HG03175 (cell line): ENCODE measurements at regions not wholly inside any gene's neighbourhood (a gene's known extent, or its start where the extent isn't known, plus 50 kb on each side); places are given as distances from the start of the nearest gene placed in this dataset.

Experiments used
- ATAC-seq: cut with Tn5 transposase; IDR thresholded peaks from one replicate; pipeline ENCODE4 v1.9.1; 2021; ENCODE audit warnings: mild to moderate bottlenecking, moderate library complexity; ENCODE audit not compliant: unreplicated experiment

DNA sequence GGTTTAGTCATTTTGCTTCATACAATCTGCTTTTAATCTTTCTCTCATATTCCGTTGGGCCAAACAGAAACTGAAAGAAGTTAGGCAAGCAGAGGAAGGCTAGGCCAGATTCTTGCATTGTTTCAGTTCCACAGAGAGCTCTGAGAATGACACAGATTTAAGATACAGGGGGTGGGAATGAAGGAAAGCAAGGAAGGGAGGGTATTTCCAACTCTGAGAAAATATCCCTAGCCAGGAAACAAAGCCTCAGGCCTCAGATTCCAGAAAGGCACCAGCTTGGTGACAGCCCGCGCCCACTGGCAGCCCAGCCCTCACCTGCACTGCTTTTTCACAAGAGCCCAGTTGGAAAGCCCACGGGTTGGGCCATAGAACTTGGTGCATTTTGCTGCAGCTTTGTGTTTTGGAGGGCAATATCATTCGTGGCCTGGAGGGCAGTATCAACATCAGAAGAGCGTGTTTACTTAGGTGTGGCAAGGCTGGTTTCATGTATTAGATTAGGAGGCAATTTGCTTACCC, 63.5 kb downstream of the ENC1 start:
- peak; percentile 76 for ATAC-seq

DNA sequence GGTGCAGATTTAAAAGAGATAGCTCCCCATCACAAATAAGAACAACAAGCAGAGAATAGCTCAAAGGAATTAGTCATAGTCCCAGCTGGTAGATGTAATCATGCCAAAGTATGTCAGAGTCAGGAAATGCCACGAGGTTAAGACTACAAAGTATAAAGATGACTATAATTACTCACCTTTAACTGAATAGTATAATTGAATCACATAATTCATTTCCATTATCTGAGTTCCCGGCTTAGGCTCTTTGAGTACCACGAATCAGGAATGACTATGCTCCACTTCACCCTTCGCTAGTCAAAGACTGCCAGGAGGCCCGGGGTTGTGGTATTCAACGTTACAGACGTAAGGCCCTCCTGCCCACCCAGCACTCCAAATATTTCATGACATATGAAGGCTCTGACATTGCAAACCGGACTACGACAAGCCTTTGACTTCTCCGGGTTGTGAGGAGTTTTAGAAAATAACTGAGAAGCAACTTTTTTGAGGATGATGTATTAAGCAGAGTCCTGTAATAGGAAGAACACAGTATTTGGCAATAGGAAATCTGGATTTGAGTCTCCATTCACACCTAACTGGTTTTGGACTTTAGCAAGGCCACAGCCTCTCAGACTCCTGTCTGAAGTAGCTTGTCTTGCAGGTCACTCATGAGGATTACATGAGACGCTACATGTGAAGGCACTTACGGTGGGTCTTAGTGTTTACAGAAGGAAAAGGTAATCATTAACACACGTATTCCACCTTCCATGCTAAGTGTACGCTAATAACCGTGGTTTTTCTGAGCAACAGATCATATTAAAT, 64.6 kb downstream of the ENC1 start:
- no peak for ATAC-seq

DNA sequence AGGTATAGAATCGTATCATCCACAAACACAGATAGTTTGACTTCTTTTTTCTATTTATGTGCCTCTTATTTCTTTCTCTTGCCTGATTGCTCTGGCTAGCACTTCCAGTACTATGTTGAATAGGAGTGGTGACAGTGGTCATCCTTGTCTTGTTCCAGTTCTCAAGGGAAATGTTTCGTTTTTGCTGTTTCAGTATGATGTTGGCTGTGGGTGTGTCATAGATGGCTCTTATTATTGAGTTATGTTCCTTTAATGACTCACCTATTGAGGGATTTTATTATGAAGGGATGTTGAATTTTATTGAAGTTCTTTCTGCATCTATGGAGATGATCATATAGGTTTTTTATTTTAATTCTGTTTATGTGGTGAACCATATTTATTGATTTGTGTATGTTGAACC, 70.3 kb downstream of the ENC1 start:
- ATAC-seq, result no peak

DNA sequence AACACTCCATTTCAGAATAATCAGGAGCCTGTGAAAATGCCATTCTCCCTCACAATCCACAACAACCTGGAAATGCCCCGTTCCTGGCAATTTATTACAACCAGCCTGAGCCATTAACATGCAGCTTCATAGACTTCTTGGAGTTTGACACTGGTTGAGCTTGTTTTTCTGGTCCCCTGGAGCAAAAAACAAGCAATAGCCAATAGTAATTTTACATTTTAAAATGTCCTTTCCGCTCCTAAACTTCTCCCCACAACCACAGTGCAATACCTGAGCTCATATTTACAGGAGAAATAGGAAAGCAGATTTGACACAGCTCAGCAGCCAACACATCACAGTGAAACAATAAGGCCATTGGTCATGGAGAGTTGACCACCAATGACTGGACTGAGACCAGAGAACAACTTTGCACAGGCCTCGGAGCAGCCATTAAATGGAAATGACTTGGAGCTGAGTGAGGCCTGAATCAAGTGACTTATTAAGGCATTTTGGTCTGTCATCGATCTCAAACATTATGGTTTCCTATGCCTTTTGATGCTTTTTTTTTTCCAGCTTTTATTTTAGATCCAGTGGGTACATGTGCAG, 73.0 kb downstream of the ENC1 start:
- no peak for ATAC-seq

DNA sequence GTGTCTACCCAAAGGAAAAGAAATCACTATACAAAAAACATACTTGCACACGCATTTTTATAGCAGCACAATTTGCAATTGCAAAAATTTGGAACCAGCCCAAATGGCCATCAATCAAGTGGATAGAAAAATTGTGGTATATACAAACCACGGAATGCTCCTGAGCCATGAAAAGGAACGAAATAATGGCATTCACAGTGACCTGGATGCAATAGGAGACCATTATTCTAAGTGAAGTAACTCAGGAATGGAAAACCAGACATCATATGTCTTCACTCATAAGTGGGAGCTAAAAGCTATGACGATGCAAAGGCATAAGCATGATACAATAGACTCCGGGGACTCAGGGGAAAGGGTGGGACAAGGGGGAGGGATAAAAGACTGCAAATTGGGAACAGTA, 78.4 kb downstream of the ENC1 start:
- no peak for ATAC-seq

DNA sequence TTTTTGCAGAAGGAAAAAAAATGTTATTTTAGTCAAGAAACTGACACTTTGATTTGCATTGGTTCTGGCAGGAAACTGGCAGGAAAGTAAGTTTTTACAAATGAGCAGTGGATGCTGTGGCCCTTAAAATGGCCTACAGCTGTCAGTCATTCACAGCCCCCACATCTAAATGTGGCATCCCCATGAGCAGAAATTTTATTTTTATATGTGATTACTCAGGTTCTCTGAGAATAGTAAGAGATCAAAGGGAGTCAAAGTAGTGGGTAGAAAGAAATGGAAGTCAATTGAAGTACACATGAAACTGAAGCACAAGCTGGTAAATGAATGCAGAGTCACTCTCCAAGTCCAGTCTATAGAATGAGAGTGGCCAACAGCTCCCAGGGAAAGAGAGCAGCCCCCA, 80.3 kb downstream of the ENC1 start:
- no peak for ATAC-seq

DNA sequence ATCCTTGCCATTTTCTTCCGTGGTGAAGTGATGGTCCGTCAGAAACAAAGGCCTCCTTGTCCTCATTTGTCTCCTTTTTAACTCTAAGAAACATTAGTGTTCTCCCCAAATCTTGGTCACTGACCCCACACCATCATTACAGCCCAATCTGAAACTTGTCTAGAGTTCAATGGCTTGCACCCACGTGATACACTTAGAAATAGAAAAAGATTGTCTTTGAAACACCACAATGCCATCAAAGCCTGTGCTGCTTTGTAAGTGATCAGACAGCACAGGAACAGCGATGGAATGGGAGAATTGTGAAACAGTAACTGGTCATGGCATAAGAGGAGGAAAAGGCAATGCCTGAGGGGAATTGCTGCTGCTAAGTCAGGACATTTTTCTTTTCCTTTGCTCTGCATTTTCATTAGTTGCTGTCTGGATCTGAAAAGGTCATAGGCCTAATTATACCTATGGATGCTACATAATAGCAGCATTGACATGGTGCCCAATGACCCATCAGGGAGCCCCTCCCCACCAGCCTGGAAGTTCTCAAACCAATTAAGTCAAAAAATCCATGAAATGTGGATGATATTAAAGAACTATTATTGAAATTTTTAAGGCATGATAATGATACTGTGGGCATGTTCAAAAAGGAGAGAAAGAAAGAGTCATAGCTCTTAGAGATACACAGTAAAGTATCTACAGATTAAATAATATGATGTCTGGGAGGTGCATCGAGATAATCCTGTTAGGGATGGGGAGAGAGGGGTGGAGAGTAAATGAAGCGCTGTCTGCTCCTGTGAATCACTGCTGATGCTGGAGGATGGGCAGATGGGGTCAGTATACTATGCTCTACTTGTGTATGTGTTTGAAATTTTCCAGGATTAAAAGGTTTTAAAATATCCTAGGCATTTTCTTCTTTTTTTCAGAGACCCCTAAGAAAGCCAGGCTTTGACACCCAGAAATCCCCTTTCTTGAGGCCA, 83.6 kb downstream of the ENC1 start:
- ATAC-seq, result no peak

DNA sequence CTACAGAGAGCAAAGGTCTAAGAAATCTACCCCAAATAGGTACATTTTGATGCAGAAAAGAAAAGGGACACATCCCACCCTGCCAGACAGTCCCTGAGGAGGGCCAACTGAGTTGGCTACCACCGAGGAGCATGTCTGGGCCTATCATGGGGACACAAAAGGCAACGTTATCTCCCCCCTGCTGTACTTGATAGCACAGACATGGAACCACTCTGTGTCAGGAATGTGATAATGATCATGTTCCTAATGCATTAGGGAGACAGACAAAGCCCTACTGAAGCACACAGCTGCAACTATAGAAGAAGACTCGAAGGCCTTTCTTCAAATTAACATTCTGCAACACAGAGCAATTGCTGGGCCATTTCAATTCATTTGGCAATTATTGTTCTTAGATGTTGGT, 84.5 kb downstream of the ENC1 start:
- ATAC-seq, result no peak

DNA sequence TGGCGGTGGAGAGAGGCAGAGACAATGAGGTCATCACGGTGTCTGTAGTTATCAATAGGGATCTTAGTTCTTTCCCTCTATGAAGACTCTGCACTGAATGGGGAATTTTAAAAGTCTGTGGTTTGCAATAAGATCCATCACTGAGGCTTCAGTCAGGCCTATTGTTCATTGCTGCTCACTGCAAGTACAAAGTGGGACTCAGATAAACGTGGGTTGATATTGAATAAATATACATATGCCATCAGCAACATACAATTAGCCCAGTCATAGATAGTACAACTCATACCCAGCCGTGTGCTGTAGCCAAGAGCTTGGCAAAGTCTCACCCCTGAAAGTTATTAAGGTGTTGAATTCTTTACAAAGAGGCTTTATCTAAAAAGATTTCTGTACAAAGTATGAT, 88.4 kb downstream of the ENC1 start:
- no peak for ATAC-seq

DNA sequence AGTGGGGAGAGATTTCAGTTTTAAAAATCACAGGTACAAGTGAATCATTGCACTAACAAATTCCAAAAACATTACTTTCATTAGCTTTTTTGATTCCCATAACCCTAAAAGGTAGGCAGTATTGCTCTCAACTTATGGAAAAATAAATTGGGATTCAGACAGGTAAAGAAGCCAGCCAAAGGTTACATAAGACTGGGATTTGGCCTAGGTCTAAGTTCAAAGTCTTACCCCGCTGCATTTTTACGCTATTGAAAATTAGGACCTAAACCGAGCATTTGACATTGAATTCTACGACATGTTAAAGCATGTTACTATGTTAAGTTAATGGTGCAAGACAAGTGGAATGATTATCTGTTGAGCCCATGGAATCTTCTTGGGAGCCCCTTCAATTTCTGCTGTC, 89.6 kb downstream of the ENC1 start:
- no peak for ATAC-seq

DNA sequence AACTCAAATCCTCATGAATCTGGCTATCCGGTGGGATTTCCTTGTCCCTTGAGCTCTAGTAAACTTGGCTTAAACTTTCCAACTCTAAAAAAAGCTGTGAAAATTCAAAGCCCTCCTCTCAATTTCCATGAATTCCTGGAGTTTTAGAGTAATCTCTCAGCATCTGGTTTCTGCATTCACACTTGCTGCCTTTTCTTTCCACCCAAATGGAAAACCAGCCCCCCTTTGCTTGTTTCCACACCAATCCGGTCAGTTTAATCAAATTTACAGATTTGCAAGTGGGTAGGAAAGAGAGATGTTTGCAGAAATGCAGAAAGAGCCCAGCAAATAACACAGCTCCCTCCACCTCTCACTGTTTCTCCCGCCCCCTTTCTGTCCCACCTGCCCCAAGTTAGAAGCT, 91.1 kb downstream of the ENC1 start:
- no peak for ATAC-seq

DNA sequence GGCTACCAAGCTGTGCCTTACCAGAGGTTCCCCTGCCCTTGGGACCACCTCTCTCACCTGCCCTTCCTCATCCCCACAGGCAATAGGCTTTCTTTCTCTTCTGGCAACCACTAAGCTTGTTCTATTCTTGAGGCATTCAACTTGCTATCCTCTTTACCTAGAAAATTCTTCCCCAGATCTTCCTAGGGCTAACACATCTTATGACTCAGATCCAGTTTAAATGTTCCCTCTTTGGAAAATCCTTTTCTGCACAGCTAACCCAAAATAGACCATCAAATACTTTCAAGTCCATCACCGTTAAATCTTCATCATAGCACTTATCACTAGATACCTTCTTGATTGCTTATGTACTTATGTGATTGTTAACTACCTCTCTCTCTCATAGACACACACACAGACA, 93.7 kb downstream of the ENC1 start:
- ATAC-seq, result no peak

DNA sequence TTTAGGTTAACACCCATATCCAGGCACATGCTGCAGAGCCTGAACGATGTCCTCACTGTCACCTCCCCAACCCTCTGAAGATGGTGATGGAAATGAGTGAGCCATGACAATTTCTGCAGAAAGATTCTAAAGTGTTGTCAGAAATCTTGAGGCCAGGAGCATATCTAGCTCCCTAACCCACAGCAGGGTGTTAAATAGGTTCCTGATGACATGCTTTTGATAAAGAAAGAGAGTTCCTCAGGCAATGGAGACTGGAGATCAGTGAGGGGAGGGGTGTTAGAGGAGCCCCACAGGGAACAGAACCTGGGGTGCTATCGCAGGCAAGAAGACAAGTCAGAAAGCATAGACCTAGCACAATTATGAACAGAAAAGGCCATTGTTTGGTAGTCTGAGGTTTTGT, 95.7 kb downstream of the ENC1 start:
- no peak for ATAC-seq

DNA sequence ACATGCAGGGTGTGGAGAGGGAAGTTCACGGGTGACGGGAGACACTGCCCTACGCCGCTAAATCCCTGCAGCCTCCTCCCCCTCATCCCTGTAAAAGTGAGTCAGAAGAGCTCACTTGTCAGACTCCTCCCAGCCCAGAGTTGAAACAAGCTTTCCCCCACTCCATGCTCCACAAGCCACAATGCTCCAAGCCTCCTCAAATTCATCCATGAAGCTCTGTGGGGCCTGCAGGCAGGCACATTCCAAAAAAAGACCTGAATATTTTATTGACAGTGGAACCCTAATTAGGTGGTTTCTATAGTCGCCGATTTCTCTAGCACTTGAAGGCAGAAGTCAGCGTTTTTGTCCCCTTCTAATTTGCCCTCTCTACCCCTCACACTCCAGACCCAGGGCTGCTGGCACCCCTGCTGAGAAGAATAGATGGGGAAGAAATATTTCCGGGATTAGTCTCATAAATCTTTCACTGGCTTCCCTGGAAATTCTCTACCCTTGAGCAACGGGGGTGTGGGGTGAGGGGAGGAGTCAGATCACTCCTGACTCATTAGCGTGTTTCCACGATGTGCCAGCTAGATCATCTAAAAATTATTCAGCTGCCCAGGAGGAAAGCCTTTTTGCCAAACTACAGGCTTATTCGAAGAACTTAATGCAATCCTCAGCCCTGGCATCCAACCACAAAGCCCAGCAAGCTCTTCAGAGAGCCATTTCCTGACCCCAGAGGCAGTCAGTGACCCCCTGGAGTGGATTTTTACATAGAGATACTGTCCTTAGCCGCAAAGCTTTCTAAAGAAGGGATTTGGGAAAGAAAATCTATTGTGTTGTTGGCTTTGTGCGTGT, 97.1 kb downstream of the ENC1 start:
- ATAC-seq, result no peak

DNA sequence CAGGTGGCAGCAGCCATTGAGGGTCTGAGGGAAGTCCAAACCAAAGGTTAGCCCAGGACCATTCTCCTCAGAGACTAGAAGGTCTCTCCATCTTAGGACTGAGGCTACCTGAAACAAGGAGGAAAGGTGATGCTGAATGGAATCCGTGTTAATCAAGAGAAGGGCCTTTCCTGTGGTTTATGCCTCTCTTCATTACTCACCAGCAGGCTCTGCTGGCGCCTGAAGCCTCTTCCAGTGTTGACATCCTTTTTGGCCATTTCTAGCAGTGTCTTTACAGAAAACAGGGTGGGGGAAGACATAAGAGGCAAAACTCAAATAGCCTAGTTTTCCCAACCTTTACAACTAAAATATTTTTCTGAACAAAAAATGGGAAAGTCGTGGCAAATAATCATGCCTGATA, 98.0 kb downstream of the ENC1 start:
- no peak for ATAC-seq

DNA sequence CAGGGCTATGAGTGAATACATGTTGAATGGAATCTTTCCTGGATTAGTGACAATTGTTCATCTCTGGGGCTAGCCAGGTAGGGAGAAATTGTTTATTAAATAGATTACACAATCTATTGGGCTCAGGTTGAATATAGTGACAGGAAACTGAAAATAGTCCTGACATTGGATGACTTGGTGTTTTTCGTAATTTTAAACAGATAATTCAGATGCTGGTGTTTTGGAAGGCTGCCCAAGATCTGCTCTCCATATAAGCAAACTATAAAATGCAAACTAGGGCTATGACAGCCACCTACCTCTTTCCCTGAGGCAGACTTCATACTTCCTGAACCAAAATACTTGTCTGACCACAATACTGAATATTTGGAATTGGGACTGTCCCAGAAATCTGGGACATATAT, 99.1 kb downstream of the ENC1 start:
- ATAC-seq, result no peak

DNA sequence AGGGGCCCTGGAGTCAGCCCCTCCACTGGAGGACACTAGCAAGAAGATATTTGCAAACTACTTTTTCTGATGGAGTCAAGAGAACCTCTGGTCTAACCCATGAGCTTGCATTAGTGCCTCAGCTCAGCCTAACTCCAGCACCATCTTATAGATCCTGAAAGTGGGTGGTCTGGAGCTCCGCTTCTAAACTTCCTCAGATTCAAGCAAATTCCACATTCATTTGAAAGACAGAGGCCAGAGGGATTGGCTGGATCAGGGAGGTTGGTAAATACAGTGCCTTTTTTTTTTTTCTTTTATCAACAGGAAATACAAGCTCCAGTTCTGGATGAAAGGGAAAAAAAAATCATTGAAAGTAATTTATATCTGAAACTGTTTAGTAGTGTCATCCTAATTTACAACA, 99.9 kb downstream of the ENC1 start:
- no peak for ATAC-seq

DNA sequence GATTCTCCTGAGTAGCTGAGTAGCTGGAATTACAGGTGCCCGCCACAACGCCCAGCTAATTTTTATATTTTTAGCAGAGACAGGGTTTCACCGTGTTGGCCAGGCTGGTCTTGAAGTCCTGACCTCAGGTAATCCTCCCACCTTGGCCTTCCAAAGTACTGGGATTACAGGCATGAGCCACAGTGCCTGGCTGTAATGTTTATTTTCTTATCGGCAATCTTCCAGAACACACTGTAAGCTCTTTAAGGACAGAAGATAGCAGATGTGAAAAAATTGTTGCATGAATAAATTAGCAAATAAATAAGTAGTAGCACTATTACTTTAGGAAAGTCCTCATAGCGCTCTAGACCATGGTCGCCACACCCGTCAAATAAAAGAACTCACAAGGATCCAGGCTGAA, 100.5 kb downstream of the ENC1 start:
- no peak for ATAC-seq

DNA sequence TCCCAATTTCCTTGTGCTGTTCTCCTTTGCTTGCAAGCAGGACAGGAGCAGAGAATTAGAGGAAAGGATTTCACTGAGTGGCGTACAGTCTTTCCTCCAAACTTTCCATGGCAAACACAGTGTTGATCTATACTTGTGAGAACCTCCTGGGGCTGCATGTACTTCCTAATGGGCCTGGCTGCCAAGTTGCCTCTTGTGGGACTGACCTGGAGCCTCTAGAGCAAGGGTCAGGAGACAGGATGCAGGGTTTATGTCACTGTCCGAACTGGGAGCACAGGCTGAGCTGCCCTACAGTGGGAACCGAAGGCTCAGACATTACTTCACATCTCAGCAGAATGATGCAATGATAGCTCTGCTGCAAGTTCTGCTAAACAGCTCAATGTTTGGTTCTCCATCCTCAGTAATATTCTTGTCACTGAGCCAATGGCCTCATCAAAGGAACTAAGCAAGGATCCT, 102.3 kb downstream of the ENC1 start:
- no peak for ATAC-seq

DNA sequence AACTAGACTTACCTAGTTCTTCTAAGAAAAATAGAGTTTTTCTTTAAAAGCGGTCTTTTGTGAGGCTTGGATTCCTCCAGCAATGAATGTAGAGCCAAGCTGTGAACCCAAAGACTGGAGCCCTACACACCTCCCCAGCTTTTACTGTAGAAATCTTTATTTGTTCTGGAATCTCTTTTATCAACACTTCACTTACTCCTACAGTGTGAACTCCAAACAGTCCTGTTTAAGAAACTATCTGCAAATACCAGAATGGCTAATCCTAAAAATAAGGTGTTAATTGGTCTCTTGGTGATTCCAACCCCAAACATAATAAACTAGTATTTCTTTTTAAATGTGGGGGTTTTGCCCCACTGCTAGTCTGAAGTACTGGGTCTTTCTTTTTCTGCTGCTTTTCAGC, 103.9 kb downstream of the ENC1 start:
- no peak for ATAC-seq

DNA sequence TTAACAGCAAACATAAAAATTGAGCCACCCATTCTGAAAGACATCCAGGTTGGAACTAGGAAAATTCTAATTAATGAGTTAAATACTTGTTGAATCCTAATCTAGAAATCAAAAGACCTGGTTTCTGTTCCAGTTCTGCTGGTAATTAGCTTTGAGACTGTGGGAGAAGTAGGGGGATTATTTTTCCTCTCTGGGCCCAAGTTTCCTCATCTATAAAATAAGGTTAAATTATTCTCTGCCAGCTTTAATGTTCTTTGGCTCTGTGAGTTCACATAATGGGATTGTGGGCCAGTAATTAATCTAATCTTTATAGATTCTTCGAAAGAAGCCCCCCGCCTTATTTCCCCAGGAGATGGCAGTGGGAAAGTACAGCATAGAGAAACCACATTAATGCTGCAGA, 104.6 kb downstream of the ENC1 start:
- no peak for ATAC-seq
